Iris pigment epithelial cell (primary cell): ENCODE measurements at regions not wholly inside any gene's neighbourhood (a gene's known extent, or its start where the extent isn't known, plus 50 kb on each side); places are given as distances from the start of the nearest gene placed in this dataset.
"Not testable (repeated sequence)": the region's sequence is repeated elsewhere in the genome, so short reads cannot be mapped to it uniquely, and the experiment has no call there.

ENCODE experiments used
- DNase-seq: peaks from one replicate; pipeline ENCODE4 v3.0.0-alpha.2; 2011; ENCODE audit warnings: low read depth

DNA sequence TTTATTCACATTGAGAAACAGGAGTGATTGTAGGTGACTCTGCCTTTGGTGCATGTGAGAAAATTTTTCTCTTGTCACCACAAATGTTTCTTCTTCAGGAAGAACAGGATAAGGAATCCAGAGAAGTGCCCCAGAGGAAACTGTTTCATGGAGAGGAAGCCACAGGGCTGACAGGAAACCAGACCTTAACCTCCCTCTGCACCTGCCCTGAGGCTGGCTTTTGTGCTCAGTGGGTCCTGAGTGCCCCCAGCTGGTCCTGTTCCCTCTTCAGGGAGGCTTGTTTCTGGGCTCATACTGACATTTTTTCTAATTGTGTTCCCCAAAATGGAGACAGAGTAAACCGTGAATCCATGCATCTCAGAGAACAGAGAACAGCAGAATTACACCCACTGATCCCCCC, 546.3 kb downstream of the GOLGA6L6 start:
- DNase-seq = not testable (repeated sequence)

DNA sequence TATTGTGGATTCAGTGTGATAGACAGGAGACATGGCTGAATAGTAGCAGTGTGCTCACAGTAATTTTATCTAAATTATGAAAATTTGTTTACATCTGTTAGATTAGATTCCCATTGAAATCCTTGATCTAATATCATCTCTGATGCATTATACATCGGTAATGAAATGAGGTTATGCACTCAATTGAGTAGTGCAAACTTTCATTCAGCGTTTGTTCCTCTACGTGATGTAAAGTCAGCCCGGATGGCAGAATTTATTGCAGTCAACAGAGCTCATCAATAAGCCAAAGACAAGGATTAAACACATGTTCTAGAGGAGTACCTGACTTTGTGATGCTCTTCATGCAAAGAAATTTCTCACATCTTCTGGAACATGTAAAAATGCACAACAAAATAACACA, 549.2 kb downstream of the GOLGA6L6 start:
- DNase-seq = no peak

GRCh38 chr15:19988094-19988660, 553.4 kb downstream of the GOLGA6L6 start:
- DNase-seq = no peak

DNA sequence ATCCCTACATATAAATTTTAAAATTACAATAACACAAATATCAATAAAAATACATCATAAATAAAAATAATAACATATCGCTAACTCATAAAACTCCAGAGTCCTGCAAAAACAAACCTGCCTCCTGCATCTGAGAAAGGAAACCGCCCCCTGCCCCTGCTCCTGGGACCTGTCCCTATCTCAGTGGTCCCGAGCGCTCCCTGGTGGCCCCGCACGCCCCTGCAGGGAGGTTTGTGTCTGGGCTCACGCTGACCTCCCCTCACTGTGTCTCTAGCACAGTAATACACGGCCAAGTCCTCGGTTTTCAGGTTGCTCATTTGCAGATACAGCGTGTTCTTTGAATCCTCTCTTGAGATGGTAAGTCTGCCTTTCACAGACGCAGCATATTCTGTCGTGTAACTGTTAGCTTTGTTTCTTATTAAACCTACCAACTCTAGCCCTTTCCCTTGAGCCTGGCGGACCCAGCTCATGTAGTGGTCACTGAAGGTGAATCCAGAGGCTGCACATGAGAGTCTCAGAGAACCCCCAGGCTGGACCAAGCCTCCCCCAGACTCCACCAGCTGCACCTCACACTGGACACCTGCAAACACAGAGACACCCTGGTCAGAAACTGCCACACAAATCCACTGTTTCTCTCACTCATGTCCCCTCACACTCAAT, 554.1 kb downstream of the GOLGA6L6 start:
- no peak for DNase-seq

DNA sequence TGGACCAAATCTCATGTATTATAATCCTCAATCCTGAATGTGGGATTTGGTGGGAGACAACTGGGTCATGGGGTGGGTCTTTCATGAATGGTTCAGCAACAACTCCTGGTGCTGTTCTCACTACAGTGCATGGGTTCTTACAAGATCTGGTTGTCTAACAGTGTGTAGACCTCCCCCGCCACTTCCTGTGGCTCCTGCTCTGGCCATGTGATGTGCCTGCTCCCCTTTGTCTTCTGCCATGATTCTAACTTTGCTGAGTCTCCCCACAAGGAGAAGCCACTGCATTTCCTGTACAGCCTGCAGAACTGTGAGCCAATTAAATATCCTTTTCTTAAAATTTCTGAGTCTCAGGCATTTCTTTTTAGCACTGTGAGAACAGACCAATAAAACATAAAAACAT, 557.5 kb downstream of the GOLGA6L6 start:
- no peak for DNase-seq

GRCh38 chr15:19974998-19975397, 566.6 kb downstream of the GOLGA6L6 start:
- DNase-seq = no peak

- no peak for DNase-seq
Measured at GRCh38 chr15:19973718-19974117, 567.9 kb downstream of the GOLGA6L6 start.

DNA sequence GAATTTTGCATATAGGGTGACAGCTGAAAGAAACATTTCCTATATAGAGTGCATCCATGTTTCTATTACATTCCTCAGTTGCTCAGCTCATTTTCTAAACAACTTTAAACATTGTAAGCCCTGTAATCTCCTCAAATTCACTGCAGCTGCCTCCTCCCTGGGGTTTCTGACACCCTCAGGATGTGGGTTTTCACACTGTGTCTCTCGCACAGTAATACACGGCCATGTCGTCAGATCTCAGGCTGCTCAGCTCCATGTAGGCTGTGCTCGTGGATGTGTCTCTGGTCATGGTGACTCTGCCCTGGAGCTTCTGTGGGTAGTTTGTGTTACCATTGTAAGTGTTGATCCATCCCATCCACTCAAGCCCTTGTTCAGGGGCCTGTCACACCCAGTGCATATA, 569.0 kb downstream of the GOLGA6L6 start:
- not testable (repeated sequence) for DNase-seq

DNA sequence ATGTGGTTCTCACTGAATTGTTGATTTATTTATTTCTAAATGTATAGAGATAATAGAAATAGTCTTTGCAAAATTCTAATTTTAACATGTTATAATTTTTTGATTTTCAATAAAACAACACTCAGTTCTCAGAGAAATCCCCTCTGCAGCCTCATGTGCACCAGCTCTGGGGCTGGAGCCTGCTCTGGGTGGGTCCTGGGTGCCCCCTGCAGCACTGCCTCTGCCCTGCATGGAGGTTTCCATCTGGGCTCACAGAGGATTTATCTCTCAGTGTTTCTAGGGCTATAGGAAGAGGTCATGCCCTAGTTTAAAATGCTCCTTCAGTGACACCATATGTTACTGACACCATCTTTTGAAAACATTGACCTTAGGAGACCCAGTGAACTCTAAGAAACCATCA, 576.0 kb downstream of the GOLGA6L6 start:
- not testable (repeated sequence) for DNase-seq

GRCh38 chr15:19964480-19964879, 577.1 kb downstream of the GOLGA6L6 start:
- not testable (repeated sequence) for DNase-seq

DNA sequence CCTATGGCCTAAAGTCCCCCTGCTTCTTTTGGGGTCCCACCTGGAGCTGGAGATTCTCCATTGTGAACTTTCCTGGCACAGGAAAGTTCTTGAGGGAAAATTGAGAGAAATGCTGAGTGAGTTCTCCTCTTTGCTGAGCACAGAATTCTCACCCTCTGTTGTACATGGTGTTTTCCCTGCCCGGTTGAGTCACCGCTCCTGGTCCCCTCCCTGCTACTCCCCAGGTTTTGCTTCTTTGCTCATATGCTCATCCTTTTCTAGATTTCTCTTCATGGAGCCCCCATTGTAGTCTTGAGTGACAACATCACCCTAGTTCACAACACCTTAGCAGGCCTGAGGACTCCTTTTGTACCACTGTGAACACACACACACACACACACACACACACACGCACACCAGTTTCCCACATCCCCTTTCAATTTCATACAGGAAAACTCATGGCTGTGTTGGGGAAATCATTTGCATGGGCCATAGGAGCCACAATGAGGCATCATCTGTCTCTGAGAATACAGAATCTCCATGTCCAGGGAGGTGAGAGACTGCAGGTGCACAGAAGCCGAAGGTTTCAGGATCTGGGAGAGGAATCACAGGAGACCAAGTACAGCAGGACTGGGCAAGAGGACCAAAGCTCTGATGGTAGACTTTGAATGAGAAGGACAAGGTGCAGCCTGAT, 585.3 kb downstream of the GOLGA6L6 start:
- no peak for DNase-seq

- DNase-seq = no peak
Measured at GRCh38 chr15:19944261-19944888, 597.2 kb downstream of the GOLGA6L6 start.

DNA sequence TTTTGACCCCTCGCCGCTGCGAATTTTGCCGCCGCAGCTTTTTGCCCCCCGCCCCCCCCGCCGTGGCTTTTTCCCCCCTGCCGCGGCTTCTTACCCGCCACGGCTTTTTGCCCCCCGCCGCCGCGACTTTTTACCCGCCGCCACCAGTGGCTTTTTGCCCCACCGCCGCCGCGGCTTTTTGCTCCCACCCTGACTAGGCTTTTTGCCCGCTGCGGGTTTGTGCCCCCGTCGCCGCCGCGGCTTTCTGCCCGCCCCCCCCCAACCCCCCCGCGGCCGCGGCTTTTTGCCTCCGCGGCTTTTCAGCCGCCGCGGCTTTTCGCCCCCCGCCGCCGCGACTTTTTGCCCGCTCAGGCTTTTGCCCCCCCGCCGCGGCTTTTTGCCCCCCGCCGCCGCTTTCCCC, 598.1 kb downstream of the GOLGA6L6 start:
- no peak for DNase-seq

- DNase-seq = not testable (repeated sequence)
Measured at GRCh38 chr15:19903281-19903680, 638.3 kb downstream of the GOLGA6L6 start.

GRCh38 chr15:19902388-19902787, 639.2 kb downstream of the GOLGA6L6 start:
- DNase-seq = not testable (repeated sequence)

DNA sequence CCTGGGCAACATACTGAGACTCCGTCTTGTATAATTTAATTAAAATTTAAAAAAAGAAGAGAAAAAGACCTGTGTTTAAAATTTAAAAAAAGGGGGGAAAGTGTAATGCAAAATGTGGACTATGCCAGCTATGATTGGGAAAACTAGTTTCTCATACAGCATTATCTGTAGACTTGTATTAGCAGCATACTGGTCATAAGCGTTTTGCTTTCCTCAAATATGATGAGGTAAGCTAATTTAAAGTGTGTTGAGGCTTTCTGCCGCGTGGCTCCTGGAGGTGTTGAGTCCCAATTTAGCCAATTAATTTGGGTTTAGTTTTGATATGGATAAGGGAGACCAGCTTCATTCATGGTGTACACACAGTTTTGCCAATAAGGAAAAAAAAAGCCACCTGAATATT, 640.2 kb downstream of the GOLGA6L6 start:
- not testable (repeated sequence) for DNase-seq

GRCh38 chr15:19899021-19899824, 642.4 kb downstream of the GOLGA6L6 start:
- DNase-seq = no peak

- not testable (repeated sequence) for DNase-seq
Measured at GRCh38 chr15:19888811-19889210, 652.8 kb downstream of the GOLGA6L6 start.

DNA sequence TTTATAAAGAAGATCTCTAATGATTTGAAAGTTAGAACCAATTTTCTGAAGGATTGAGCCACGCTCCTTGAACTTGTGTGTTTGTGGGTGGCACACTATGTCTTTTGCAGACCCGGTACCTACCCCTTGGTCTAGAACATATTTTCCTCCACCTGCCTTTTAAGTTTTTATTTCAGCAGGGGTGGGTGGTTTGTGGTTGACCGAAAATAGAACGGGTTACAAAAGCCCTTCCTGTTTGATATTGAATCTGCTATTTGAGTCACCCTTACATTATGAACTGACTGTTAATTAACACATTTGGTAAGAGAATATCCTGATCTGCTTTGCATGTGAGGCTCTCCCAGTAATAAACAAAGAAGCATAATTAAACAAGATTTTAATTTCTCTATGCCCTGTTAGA, 697.5 kb downstream of the GOLGA6L6 start:
- not testable (repeated sequence) for DNase-seq
